Nephron progenitor cell (in vitro differentiated cells): ENCODE measurements at regions not wholly inside any gene's neighbourhood (a gene's known extent, or its start where the extent isn't known, plus 50 kb on each side); places are given as distances from the start of the nearest gene placed in this dataset.

Source experiments
- DNase-seq: peaks from one replicate; pipeline ENCODE4 v3.0.0; 2021
- H3K27ac Mint-ChIP-seq: 2 replicates; pipeline ENCODE4 v1.8.0; 2021; ENCODE audit warnings: mild to moderate bottlenecking, moderate library complexity, mixed read lengths
- H3K27me3 Mint-ChIP-seq: 2 replicates; pipeline ENCODE4 v1.8.0; 2021; ENCODE audit warnings: mild to moderate bottlenecking, low read depth, mixed read lengths; ENCODE audit not compliant: poor library complexity
- H3K36me3 Mint-ChIP-seq: 2 replicates; pipeline ENCODE4 v1.8.0; 2021; ENCODE audit warnings: low read depth, mixed read lengths
- H3K4me1 Mint-ChIP-seq: 2 replicates; pipeline ENCODE4 v1.8.0; 2021; ENCODE audit warnings: mixed read lengths
- H3K4me3 Mint-ChIP-seq: 2 replicates; pipeline ENCODE4 v1.8.0; 2021; ENCODE audit warnings: mild to moderate bottlenecking, moderate library complexity, mixed read lengths
- H3K9me3 Mint-ChIP-seq: 2 replicates; pipeline ENCODE4 v1.8.0; 2021; ENCODE audit warnings: mild to moderate bottlenecking, moderate library complexity, mixed read lengths
- TF ChIP-seq, protein P1 (sequence below): fragments of 200-600 bp; sonication (generic); IDR thresholded peaks from 2 replicates; pipeline ENCODE4 v1.5.0; 2021; ENCODE audit warnings: antibody characterized with exemption

DNA sequence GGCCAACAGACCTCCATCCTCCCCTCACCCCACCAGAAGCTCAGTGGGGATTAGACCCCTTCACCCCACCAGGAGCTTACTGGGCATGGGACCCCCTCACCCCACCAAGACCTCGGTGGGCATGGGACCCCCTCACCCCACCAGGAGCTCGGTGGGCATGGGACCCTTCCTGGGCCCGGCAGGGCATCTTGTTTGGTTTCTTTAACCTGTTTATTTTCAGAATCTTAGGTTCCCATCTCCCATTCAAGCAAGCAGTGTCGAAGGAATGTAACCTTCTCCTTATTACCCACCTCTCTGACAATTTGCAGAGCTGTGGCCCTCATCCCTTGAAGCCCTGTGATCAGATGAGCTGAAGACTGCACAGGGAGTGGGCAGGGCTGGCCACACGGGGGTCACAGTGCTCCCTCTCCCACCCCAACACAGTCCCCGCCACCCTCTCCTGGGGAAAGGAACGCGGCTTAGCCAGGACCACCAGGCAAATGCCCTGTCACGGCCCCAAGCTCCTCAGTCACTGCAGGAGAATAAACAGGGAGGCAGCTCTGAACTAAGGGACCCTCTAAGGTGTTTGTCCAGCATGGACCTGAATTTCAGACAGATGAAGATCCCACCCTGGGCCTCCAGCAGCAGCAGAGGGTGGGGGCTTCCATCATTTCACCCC lies 330.0 kb downstream of the NPHP4 start:
- peaks cover 26% of the 10 kb centered on the region for H3K27me3 Mint-ChIP-seq
- H3K4me1 Mint-ChIP-seq = no peaks in the 10 kb centered on the region
- no peak overlapping the region for H3K4me3 Mint-ChIP-seq
- H3K9me3 Mint-ChIP-seq = peaks cover 10% of the 10 kb centered on the region
- H3K27ac Mint-ChIP-seq = no peak overlapping the region
- TF ChIP-seq, protein P1, sequence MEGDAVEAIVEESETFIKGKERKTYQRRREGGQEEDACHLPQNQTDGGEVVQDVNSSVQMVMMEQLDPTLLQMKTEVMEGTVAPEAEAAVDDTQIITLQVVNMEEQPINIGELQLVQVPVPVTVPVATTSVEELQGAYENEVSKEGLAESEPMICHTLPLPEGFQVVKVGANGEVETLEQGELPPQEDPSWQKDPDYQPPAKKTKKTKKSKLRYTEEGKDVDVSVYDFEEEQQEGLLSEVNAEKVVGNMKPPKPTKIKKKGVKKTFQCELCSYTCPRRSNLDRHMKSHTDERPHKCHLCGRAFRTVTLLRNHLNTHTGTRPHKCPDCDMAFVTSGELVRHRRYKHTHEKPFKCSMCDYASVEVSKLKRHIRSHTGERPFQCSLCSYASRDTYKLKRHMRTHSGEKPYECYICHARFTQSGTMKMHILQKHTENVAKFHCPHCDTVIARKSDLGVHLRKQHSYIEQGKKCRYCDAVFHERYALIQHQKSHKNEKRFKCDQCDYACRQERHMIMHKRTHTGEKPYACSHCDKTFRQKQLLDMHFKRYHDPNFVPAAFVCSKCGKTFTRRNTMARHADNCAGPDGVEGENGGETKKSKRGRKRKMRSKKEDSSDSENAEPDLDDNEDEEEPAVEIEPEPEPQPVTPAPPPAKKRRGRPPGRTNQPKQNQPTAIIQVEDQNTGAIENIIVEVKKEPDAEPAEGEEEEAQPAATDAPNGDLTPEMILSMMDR = no peak
- no peak for DNase-seq
- no peaks in the 10 kb centered on the region for H3K36me3 Mint-ChIP-seq

DNA sequence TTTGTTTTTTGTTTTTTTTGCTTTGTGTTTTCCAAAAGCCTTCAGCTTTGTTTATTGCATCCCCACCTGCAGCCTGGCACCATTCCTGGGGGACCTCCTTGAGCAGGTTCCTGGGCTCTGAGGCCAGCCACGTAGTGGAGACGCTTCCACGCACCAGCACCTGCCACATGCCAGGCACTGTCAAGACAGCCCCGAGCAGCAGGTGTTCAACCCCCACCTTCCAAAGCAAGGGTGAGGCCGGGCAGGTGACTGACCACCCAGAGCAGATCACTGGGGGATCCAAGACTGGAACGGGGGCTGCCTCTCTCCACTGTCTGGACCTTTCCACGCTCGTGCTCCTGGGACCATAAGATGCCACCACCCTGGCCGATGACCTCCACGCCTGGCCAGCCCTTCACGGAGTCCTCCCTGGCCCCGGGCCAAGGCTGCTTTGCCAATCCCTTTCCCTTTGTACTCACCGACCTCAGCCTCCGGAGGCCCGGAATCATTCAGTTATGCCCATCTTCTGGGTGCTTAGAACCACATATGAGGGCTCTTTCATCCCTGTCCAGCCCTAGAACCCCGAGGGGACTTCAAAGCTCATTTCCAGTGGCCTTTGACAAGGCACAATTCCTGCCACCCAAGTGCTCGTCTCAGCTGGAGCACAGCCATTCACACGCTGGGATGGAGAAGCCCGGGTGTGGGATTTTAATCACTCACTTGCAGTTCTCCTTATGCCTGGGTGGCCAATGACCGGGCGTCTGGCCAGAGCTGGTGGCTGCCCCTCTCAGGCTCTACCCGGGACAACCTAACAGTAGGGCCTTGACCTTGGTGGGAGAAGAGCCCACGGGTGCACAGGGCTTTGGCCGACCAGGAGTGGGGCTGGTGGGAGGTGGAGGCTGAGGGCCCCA lies 330.8 kb downstream of the NPHP4 start:
- Mint-ChIP-seq H3K27me3 (peaks cover 28% of the 10 kb centered on the region), H3K4me3 (no peak overlapping the region)

GRCh38 chr1:5660141-5660935 lies 331.9 kb downstream of the NPHP4 start:
- DNase-seq = no peak
- TF ChIP-seq, protein P1 = no peak
- no peak overlapping the region for H3K4me3 Mint-ChIP-seq
- H3K4me1 Mint-ChIP-seq = no peaks in the 10 kb centered on the region
- peak overlapping the region; percentile 67 for H3K27ac Mint-ChIP-seq
- no peaks in the 10 kb centered on the region for H3K36me3 Mint-ChIP-seq
- H3K27me3 Mint-ChIP-seq = peaks cover 33% of the 10 kb centered on the region
- peaks cover 4% of the 10 kb centered on the region for H3K9me3 Mint-ChIP-seq

More for the DNA sequence above, 330.8 kb downstream of the NPHP4 start:
- H3K9me3 Mint-ChIP-seq = peaks cover 7% of the 10 kb centered on the region
- TF ChIP-seq, protein P1 = no peak
- DNase-seq = no peak
- no peaks in the 10 kb centered on the region for H3K36me3 Mint-ChIP-seq
- H3K4me1 Mint-ChIP-seq = no peaks in the 10 kb centered on the region
- H3K27ac Mint-ChIP-seq = no peak overlapping the region

GRCh38 chr1:5659606-5660005 lies 332.6 kb downstream of the NPHP4 start:
- peaks cover 30% of the 10 kb centered on the region for H3K27me3 Mint-ChIP-seq
- TF ChIP-seq, protein P1 = no peak
- H3K4me3 Mint-ChIP-seq = no peak overlapping the region
- no peak overlapping the region for H3K27ac Mint-ChIP-seq
- H3K36me3 Mint-ChIP-seq = no peaks in the 10 kb centered on the region
- H3K4me1 Mint-ChIP-seq = no peaks in the 10 kb centered on the region
- H3K9me3 Mint-ChIP-seq = peaks cover 4% of the 10 kb centered on the region
- DNase-seq = no peak

DNA sequence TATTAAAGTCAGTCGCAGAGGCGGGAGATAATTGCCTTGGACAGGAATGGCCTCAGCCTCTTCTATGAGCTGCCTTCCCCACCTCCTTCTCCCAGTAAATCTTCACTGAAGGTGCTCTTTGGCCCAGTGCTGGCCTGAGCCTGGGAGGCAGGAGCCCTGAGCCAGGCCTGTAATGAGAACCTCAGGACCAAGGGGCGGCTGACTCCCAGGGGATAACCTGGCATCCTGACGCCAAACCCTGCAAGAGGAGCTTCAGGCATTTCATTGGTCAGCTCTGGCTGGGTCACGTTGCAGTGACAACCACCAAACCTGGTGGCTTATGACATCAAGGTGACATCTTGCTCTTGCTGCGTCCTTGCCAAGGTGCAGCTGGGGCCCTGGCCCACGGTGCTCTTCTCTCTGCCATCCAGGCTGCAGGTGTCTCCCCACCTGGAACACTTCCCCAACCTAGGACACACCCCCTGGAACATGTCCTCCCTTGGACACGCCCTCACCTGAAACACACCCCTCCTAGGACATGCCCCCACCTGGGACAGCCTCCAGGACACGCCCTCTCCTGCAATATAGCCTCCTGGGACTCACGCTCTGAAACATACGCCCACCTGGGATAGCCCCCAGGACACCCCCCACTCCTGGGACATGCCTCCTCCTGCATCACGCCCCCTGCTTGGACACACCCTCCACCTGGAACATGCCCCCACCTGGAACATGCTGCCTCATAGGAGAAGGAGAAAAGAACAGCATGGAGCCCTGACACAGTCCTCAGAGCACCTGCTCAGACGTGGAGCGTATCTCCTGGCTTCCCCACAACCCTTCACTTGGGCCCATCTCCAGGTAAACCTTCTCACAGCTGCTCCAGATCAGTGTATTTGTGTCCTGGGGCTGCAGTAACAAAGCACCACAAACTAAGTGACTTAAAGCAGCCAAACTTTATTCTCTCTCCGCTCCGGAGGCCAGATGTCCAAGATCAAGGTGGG lies 333.6 kb downstream of the NPHP4 start:
- H3K27me3 Mint-ChIP-seq = peaks cover 27% of the 10 kb centered on the region
- no peak for DNase-seq
- peaks cover 8% of the 10 kb centered on the region for H3K9me3 Mint-ChIP-seq
- no peaks in the 10 kb centered on the region for H3K4me1 Mint-ChIP-seq
- H3K27ac Mint-ChIP-seq = no peak overlapping the region
- H3K36me3 Mint-ChIP-seq = no peaks in the 10 kb centered on the region
- TF ChIP-seq, protein P1 = no peak
- H3K4me3 Mint-ChIP-seq = no peak overlapping the region
